Fibroblast of lung (primary cell): ENCODE measurements at regions not wholly inside any gene's neighbourhood (a gene's known extent, or its start where the extent isn't known, plus 50 kb on each side); places are given as distances from the start of the nearest gene placed in this dataset.

Source experiments
- DNase-seq, 2 donors: peaks; one replicate each; pipeline versions ENCODE4 v3.0.0 to v3.0.0-alpha.2; 2010; ENCODE audit warnings: low read depth in 2 of 2
- H2AFZ ChIP-seq: 2 replicates; pipeline ENCODE4 v1.5.1; 2012; ENCODE audit warnings: low read length, control low read depth, inconsistent platforms
- H3K27ac ChIP-seq: 2 replicates; pipeline ENCODE4 v1.5.1; 2011; ENCODE audit warnings: low read length, control low read depth; ENCODE audit not compliant: insufficient read depth
- H3K27me3 ChIP-seq: 2 replicates; pipeline ENCODE4 v1.5.1; 2011; ENCODE audit warnings: mild to moderate bottlenecking, low read length; ENCODE audit not compliant: control insufficient read depth, insufficient read depth
- H3K36me3 ChIP-seq: 2 replicates; pipeline ENCODE4 v1.5.1; 2011; ENCODE audit warnings: low read length; ENCODE audit not compliant: control insufficient read depth, insufficient read depth
- H3K4me1 ChIP-seq: 2 replicates; pipeline ENCODE4 v1.5.1; 2011; ENCODE audit warnings: low read length; ENCODE audit not compliant: control insufficient read depth, insufficient read depth; ENCODE audit errors: extremely low read depth
- H3K4me2 ChIP-seq: 2 replicates; pipeline ENCODE4 v1.5.1; 2011; ENCODE audit warnings: low read length, control low read depth; ENCODE audit not compliant: insufficient read depth; ENCODE audit errors: extremely low read depth
- H3K4me3 ChIP-seq, 4 experiments: fragments of 200-600 bp in 1 of 4; sonication (generic) in 1 of 4; replicated peaks in 1 of 4; 2 replicates each; pipeline ENCODE4 v1.5.1; 2011 to 2016; ENCODE audit warnings: low read length in 4 of 4, low read depth in 3 of 4, mild to moderate bottlenecking in 3 of 4, control low read depth in 2 of 4, inconsistent platforms in 1 of 4, mixed read lengths in 1 of 4; ENCODE audit not compliant: insufficient read depth in 1 of 4; ENCODE audit errors: control extremely low read depth in 1 of 4
- H3K79me2 ChIP-seq: 2 replicates; pipeline ENCODE4 v1.5.1; 2012; ENCODE audit warnings: mild to moderate bottlenecking, low read length, inconsistent platforms; ENCODE audit not compliant: control insufficient read depth, insufficient read depth
- H3K9ac ChIP-seq: 2 replicates; pipeline ENCODE4 v1.5.1; 2011; ENCODE audit warnings: mild to moderate bottlenecking, low read length, control low read depth; ENCODE audit not compliant: insufficient read depth
- H3K9me3 ChIP-seq: 2 replicates; pipeline ENCODE4 v1.5.1; 2012; ENCODE audit warnings: low read depth, low read length; ENCODE audit not compliant: control insufficient read depth, insufficient read depth
- H4K20me1 ChIP-seq: 2 replicates; pipeline ENCODE4 v1.5.1; 2011; ENCODE audit warnings: low read length; ENCODE audit not compliant: control insufficient read depth, insufficient read depth; ENCODE audit errors: extremely low read depth
- EZH2 ChIP-seq: IDR thresholded peaks from 2 replicates; pipeline ENCODE4 v1.5.1; 2012; ENCODE audit warnings: low read length, control low read depth, mild to moderate bottlenecking; ENCODE audit errors: missing control alignments
- TF ChIP-seq, protein P1 (sequence below), 2 donors: IDR thresholded peaks in 1 of 2; conservative IDR thresholded peaks in 1 of 2; 1 replicate in 1 of 2; 2 replicates in 1 of 2; pipeline ENCODE4 v1.5.1; 2011 to 2012; ENCODE audit warnings: low read length in 2 of 2, control low read depth in 1 of 2, inconsistent platforms in 1 of 2, low read depth in 1 of 2, mild to moderate bottlenecking in 1 of 2

DNA sequence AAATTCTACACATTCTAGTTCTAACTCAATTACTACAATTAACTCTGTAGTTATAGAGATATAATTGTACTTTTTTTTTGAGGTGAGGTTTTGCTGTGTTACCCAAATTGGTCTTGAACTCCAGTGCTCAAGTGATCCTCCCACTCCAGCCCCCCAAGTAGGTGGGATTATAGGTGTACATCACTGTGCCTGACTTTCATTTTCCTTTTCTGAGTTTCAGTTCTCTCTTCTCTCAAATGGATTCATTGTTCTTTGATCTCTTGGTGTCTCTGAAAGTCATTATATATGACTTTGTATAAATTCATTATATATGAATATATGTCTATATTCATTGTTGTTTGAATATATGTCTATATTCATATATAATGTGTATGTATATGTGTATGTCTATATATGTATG, 74.0 kb upstream of the GALNT2 start:
- no peak for TF ChIP-seq EZH2
- TF ChIP-seq, protein P1, sequence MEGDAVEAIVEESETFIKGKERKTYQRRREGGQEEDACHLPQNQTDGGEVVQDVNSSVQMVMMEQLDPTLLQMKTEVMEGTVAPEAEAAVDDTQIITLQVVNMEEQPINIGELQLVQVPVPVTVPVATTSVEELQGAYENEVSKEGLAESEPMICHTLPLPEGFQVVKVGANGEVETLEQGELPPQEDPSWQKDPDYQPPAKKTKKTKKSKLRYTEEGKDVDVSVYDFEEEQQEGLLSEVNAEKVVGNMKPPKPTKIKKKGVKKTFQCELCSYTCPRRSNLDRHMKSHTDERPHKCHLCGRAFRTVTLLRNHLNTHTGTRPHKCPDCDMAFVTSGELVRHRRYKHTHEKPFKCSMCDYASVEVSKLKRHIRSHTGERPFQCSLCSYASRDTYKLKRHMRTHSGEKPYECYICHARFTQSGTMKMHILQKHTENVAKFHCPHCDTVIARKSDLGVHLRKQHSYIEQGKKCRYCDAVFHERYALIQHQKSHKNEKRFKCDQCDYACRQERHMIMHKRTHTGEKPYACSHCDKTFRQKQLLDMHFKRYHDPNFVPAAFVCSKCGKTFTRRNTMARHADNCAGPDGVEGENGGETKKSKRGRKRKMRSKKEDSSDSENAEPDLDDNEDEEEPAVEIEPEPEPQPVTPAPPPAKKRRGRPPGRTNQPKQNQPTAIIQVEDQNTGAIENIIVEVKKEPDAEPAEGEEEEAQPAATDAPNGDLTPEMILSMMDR (conservative IDR thresholded peaks at IDR 0.05 in 1 of 2, IDR thresholded peaks at IDR 0.05 in 1 of 2; ENCODE audit: low read depth in 1 of 2, low read length in 2 of 2) = no peak
- Histone ChIP-seq H3K36me3 (no peaks in the 10 kb centered on the region), H3K27me3 (no peaks in the 10 kb centered on the region), H3K9me3 (no peaks in the 10 kb centered on the region), H3K79me2 (no peaks in the 10 kb centered on the region), H3K4me2 (no peak overlapping the region), H3K4me3 (no peak overlapping the region), H3K4me1 (no peaks in the 10 kb centered on the region), H3K27ac (no peak overlapping the region), H2AFZ (no peak overlapping the region), H3K9ac (no peak overlapping the region), H4K20me1 (no peaks in the 10 kb centered on the region)
- DNase-seq = no peak

DNA sequence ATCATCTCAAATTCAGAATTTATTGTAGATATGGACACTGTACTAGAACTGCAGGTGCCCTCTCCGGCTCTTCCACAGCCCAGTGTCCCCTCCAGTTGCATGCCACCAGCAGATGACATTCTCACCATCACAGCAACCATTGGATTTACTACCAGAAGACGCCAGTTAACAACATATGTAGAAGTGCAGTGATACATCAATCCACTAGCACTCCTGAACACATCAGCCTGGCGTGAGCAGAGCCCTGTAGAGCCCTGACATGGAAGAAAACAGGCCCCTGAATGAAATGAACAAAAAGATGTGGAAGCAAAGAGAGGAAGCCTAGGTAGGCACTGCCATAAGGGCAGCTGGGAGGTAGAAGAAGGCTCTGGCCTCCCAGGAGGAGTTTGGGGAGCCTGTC, 73.1 kb upstream of the GALNT2 start:
- no peak overlapping the region for H3K4me3 ChIP-seq
- no peaks in the 10 kb centered on the region for H3K4me1 ChIP-seq
- H4K20me1 ChIP-seq = no peaks in the 10 kb centered on the region
- no peak overlapping the region for H2AFZ ChIP-seq
- TF ChIP-seq EZH2 = no peak
- TF ChIP-seq, protein P1 (conservative IDR thresholded peaks at IDR 0.05 in 1 of 2, IDR thresholded peaks at IDR 0.05 in 1 of 2; ENCODE audit: low read depth in 1 of 2, low read length in 2 of 2) = no peak
- H3K79me2 ChIP-seq = no peaks in the 10 kb centered on the region
- H3K4me2 ChIP-seq = no peak overlapping the region
- no peak overlapping the region for H3K9ac ChIP-seq
- no peaks in the 10 kb centered on the region for H3K27me3 ChIP-seq
- no peaks in the 10 kb centered on the region for H3K9me3 ChIP-seq
- no peak overlapping the region for H3K27ac ChIP-seq
- DNase-seq = no peak
- no peaks in the 10 kb centered on the region for H3K36me3 ChIP-seq

DNA sequence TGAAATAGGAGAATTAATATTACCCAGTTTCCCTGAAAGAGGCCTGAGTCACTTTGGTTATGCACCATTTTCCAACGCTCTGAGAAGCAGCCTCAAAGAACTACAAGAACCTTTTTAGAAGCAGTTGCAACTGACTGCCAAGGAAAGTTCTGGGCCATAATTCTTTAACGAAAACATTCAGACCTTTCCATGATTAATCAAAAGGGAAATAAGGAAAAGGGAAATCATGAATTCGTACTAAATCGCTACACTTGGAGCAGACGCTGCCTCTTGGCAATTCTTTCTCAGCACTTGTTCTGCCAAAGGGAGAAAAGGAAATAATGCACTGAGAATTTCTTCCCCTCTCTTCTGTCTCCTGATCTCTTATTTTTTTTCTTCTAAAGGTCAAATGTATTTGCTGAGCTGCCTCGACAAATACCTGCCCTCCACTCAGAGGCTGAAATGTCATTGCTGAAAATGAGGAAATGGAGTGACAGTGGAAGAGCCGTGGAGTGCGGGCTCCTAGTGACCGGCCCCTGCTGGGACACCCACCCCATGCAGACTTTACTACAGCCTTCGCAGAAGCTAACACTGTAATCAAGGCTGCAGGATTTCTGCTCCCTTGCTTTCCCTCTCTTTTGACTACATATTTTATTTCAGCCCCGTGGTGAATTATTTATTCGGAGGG, 67.9 kb upstream of the GALNT2 start:
- H4K20me1 ChIP-seq = no peaks in the 10 kb centered on the region
- peak in 1 of 2 donors; percentile 10 for DNase-seq
- H3K27me3 ChIP-seq = no peaks in the 10 kb centered on the region
- no peak overlapping the region for H3K4me2 ChIP-seq
- H3K27ac ChIP-seq = no peak overlapping the region
- H3K4me3 ChIP-seq = no peak overlapping the region
- no peaks in the 10 kb centered on the region for H3K79me2 ChIP-seq
- H3K36me3 ChIP-seq = no peaks in the 10 kb centered on the region
- no peak overlapping the region for H3K9ac ChIP-seq
- H3K9me3 ChIP-seq = no peaks in the 10 kb centered on the region
- TF ChIP-seq, protein P1 (conservative IDR thresholded peaks at IDR 0.05 in 1 of 2, IDR thresholded peaks at IDR 0.05 in 1 of 2; ENCODE audit: low read depth in 1 of 2, low read length in 2 of 2) = no peak
- no peak for TF ChIP-seq EZH2
- H2AFZ ChIP-seq = no peak overlapping the region
- H3K4me1 ChIP-seq = no peaks in the 10 kb centered on the region
